ENCODE measurements at regions not wholly inside any gene's neighbourhood (a gene's known extent, or its start where the extent isn't known, plus 50 kb on each side); places are given as distances from the start of the nearest gene placed in this dataset.

DNA sequence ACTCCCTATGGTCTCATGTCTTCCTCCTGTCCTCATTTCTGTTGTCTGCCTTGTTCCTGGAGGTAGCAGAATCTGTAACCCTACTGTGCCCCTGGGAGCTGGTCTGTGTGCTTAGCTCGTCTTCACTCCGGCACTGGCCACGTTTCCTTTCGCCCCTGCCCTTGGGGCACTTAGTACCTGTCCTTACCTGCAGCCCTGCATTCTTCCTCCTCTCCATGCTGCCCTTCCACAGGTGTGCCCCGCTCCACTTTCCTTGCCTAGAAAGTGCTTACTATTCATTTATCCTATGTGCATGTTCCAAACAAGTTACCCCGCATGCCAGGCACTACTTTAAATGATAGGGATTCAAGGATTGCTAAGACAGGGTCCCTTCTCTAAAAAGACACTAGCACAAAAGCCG is 199.9 kb upstream of the ZMIZ1 start:
- ChIA-PET POLR2A (no interaction called here), CTCF (no interaction called here), RAD21 (ENCODE audit: low non-redundant PET in 1 of 2, low total read pairs in 2 of 2, uncharacterized antibody in 2 of 2, unreplicated experiment in 2 of 2) (no interaction called here)
- no TSS peak for BruUV-seq (replicated peaks)
- no peak overlapping the region for H3K9ac ChIP-seq (ENCODE audit: low read length)
- intact Hi-C loops (cut with micrococcal nuclease) = no loop called here
- H3K36me3 ChIP-seq (ENCODE audit: control insufficient read depth in 1 of 2, insufficient read depth in 2 of 2, low read length in 2 of 2) = no peaks in the 10 kb centered on the region
- H2AFZ ChIP-seq (ENCODE audit: low read depth, low read length, poor library complexity, severe bottlenecking) = no peak overlapping the region
- H3K9me3 ChIP-seq (ENCODE audit: control insufficient read depth in 1 of 2, insufficient read depth in 1 of 2, low read depth in 1 of 2, low read length in 2 of 2) = no peaks in the 10 kb centered on the region
- no peak overlapping the region for H3K27ac ChIP-seq (ENCODE audit: low read depth, low read length)
- no peaks in the 10 kb centered on the region for H3K27me3 ChIP-seq (ENCODE audit: insufficient read depth, low read length)
- no peaks in the 10 kb centered on the region for H3K9me2 ChIP-seq (ENCODE audit: insufficient read depth)
- ATAC-seq = no peak
- no peak for DNase-seq (ENCODE audit: low read depth, low spot score)
- H3K4me1 ChIP-seq (ENCODE audit: control insufficient read depth in 1 of 2, insufficient read depth in 2 of 2, low read length in 2 of 2) = no peaks in the 10 kb centered on the region
- H3K4me2 ChIP-seq (ENCODE audit: low read length) = no peak overlapping the region
- H3K4me3 ChIP-seq (replicated peaks in 1 of 2; ENCODE audit: low read depth in 1 of 2, low read length in 2 of 2) = no peak overlapping the region
- no peaks in the 10 kb centered on the region for H3K79me2 ChIP-seq (ENCODE audit: insufficient read depth, low read length)
- no peaks in the 10 kb centered on the region for H4K20me1 ChIP-seq (ENCODE audit: insufficient read depth)
- TF ChIP-seq, protein P1, sequence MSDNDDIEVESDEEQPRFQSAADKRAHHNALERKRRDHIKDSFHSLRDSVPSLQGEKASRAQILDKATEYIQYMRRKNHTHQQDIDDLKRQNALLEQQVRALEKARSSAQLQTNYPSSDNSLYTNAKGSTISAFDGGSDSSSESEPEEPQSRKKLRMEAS (IDR thresholded peaks at IDR 0.05) = no peak
- TF ChIP-seq ZNF274 (IDR thresholded peaks at IDR 0.05; ENCODE audit: low read depth, low read length) = no peak
- TF ChIP-seq EZH2phosphoT487 (IDR thresholded peaks at IDR 0.05; ENCODE audit: borderline replicate concordance) = no peak
- TF ChIP-seq, protein P2, sequence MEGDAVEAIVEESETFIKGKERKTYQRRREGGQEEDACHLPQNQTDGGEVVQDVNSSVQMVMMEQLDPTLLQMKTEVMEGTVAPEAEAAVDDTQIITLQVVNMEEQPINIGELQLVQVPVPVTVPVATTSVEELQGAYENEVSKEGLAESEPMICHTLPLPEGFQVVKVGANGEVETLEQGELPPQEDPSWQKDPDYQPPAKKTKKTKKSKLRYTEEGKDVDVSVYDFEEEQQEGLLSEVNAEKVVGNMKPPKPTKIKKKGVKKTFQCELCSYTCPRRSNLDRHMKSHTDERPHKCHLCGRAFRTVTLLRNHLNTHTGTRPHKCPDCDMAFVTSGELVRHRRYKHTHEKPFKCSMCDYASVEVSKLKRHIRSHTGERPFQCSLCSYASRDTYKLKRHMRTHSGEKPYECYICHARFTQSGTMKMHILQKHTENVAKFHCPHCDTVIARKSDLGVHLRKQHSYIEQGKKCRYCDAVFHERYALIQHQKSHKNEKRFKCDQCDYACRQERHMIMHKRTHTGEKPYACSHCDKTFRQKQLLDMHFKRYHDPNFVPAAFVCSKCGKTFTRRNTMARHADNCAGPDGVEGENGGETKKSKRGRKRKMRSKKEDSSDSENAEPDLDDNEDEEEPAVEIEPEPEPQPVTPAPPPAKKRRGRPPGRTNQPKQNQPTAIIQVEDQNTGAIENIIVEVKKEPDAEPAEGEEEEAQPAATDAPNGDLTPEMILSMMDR (IDR thresholded peaks at IDR 0.05 in 2 of 3, conservative IDR thresholded peaks at IDR 0.05 in 1 of 3; ENCODE audit: borderline replicate concordance in 1 of 3, insufficient read depth in 1 of 3, low read depth in 2 of 3, low read length in 2 of 3) = no peak
- no peak for TF ChIP-seq SRF (IDR thresholded peaks at IDR 0.05; ENCODE audit: low read depth)
- TF ChIP-seq POLR2A (IDR thresholded peaks at IDR 0.05; ENCODE audit: borderline replicate concordance, extremely low read depth, insufficient read depth, insufficient read length) = no peak
- no peak for TF ChIP-seq CEBPB (IDR thresholded peaks at IDR 0.05; ENCODE audit: low read depth)
- no peak for TF ChIP-seq YY1 (IDR thresholded peaks at IDR 0.05; ENCODE audit: extremely low read depth, insufficient replicate concordance, low read depth, low read length)
- TF ChIP-seq ELF1 (IDR thresholded peaks at IDR 0.05; ENCODE audit: borderline replicate concordance, low read depth) = no peak
- no peak for TF ChIP-seq RAD21 (IDR thresholded peaks at IDR 0.05; ENCODE audit: low read depth)
- TF ChIP-seq, protein P3, sequence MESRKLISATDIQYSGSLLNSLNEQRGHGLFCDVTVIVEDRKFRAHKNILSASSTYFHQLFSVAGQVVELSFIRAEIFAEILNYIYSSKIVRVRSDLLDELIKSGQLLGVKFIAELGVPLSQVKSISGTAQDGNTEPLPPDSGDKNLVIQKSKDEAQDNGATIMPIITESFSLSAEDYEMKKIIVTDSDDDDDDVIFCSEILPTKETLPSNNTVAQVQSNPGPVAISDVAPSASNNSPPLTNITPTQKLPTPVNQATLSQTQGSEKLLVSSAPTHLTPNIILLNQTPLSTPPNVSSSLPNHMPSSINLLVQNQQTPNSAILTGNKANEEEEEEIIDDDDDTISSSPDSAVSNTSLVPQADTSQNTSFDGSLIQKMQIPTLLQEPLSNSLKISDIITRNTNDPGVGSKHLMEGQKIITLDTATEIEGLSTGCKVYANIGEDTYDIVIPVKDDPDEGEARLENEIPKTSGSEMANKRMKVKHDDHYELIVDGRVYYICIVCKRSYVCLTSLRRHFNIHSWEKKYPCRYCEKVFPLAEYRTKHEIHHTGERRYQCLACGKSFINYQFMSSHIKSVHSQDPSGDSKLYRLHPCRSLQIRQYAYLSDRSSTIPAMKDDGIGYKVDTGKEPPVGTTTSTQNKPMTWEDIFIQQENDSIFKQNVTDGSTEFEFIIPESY (IDR thresholded peaks at IDR 0.05; ENCODE audit: extremely low read depth, insufficient replicate concordance, low read length) = no peak
- TF ChIP-seq EGR1 (IDR thresholded peaks at IDR 0.05; ENCODE audit: low read depth) = no peak
- no peak for TF ChIP-seq SIN3A (IDR thresholded peaks at IDR 0.05; ENCODE audit: low read depth)
- TF ChIP-seq TCF7L2 (IDR thresholded peaks at IDR 0.05; ENCODE audit: borderline replicate concordance, extremely low read depth, insufficient read depth, insufficient read length) = no peak
- no peak for TF ChIP-seq POLR2AphosphoS5 (IDR thresholded peaks at IDR 0.05; ENCODE audit: low read depth, low read length)
- TF ChIP-seq, protein P4, sequence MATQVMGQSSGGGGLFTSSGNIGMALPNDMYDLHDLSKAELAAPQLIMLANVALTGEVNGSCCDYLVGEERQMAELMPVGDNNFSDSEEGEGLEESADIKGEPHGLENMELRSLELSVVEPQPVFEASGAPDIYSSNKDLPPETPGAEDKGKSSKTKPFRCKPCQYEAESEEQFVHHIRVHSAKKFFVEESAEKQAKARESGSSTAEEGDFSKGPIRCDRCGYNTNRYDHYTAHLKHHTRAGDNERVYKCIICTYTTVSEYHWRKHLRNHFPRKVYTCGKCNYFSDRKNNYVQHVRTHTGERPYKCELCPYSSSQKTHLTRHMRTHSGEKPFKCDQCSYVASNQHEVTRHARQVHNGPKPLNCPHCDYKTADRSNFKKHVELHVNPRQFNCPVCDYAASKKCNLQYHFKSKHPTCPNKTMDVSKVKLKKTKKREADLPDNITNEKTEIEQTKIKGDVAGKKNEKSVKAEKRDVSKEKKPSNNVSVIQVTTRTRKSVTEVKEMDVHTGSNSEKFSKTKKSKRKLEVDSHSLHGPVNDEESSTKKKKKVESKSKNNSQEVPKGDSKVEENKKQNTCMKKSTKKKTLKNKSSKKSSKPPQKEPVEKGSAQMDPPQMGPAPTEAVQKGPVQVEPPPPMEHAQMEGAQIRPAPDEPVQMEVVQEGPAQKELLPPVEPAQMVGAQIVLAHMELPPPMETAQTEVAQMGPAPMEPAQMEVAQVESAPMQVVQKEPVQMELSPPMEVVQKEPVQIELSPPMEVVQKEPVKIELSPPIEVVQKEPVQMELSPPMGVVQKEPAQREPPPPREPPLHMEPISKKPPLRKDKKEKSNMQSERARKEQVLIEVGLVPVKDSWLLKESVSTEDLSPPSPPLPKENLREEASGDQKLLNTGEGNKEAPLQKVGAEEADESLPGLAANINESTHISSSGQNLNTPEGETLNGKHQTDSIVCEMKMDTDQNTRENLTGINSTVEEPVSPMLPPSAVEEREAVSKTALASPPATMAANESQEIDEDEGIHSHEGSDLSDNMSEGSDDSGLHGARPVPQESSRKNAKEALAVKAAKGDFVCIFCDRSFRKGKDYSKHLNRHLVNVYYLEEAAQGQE (IDR thresholded peaks at IDR 0.05; ENCODE audit: low read depth) = no peak
- TF ChIP-seq ZFX (IDR thresholded peaks at IDR 0.05) = no peak
- no peak for TF ChIP-seq CBX3 (IDR thresholded peaks at IDR 0.05; ENCODE audit: low read depth)
- TF ChIP-seq SP1 (IDR thresholded peaks at IDR 0.05; ENCODE audit: low read depth) = no peak

Measured in HCT116 (cell line).